ENCODE measurements at regions not wholly inside any gene's neighbourhood (a gene's known extent, or its start where the extent isn't known, plus 50 kb on each side); places are given as distances from the start of the nearest gene placed in this dataset.

GRCh38 chr4:123308667-123309066 lies 87.9 kb upstream of the SPRY1 start:
- TF ChIP-seq POLR2A (IDR thresholded peaks at IDR 0.05; ENCODE audit: low read depth, low read length) (no peak), TAF1 (IDR thresholded peaks at IDR 0.05; ENCODE audit: borderline replicate concordance, low read depth, low read length) (no peak), POLR2AphosphoS5 (IDR thresholded peaks at IDR 0.05; ENCODE audit: low read depth, low read length) (no peak)
